IMR-90 (cell line): ENCODE measurements at regions not wholly inside any gene's neighbourhood (a gene's known extent, or its start where the extent isn't known, plus 50 kb on each side); places are given as distances from the start of the nearest gene placed in this dataset.

Experiments
- CEBPB ChIP-seq: IDR thresholded peaks from 2 replicates; pipeline ENCODE4 v1.6.1; 2012; ENCODE audit warnings: low read depth, low read length, improper control_type of control experiment
- CHD1 ChIP-seq: IDR thresholded peaks from 2 replicates; pipeline ENCODE4 v1.6.1; 2012; ENCODE audit warnings: low read depth, low read length, improper control_type of control experiment
- ELK1 ChIP-seq: fragments of 150-350 bp; IDR thresholded peaks from 2 replicates; pipeline ENCODE4 v1.6.1; 2016; ENCODE audit warnings: low read depth, mild to moderate bottlenecking, low read length, moderate library complexity, borderline replicate concordance
- FOS ChIP-seq: fragments of 150-350 bp; IDR thresholded peaks from 2 replicates; pipeline ENCODE4 v1.6.1; 2016; ENCODE audit warnings: low read depth, low read length
- MAFK ChIP-seq: IDR thresholded peaks from 2 replicates; pipeline ENCODE4 v1.6.1; 2012; ENCODE audit warnings: low read depth, low read length, improper control_type of control experiment
- MAZ ChIP-seq: IDR thresholded peaks from 2 replicates; pipeline ENCODE4 v1.6.1; 2012; ENCODE audit warnings: low read depth, mild to moderate bottlenecking, low read length, improper control_type of control experiment, moderate library complexity, borderline replicate concordance
- NFE2L2 ChIP-seq: fragments of 150-350 bp; IDR thresholded peaks from 2 replicates; pipeline ENCODE4 v1.6.1; 2016; ENCODE audit warnings: low read depth, mild to moderate bottlenecking, low read length
- POLR2A ChIP-seq: IDR thresholded peaks from 2 replicates; pipeline ENCODE4 v1.6.1; 2012; ENCODE audit warnings: mild to moderate bottlenecking, low read depth, low read length
- RCOR1 ChIP-seq: IDR thresholded peaks from 2 replicates; pipeline ENCODE4 v1.6.1; 2012; ENCODE audit warnings: mild to moderate bottlenecking, low read length, improper control_type of control experiment; ENCODE audit not compliant: insufficient replicate concordance
- SMC3 ChIP-seq: fragments of 150-350 bp; IDR thresholded peaks from 2 replicates; pipeline ENCODE4 v1.6.1; 2016; ENCODE audit warnings: low read depth, mild to moderate bottlenecking, antibody characterized with exemption, low read length, moderate library complexity
- TF ChIP-seq, protein P1 (sequence below): conservative IDR thresholded peaks from 2 replicates; pipeline ENCODE4 v1.5.1; 2012; ENCODE audit warnings: mild to moderate bottlenecking, low read depth, low read length, improper control_type of control experiment
- TF ChIP-seq, protein P2 (sequence below): fragments of 150-350 bp; IDR thresholded peaks from 2 replicates; pipeline ENCODE4 v1.6.1; 2017; ENCODE audit warnings: mild to moderate bottlenecking, antibody characterized with exemption, low read length, low read depth

GRCh38 chr7:57819491-57819981 is 369.6 kb downstream of the ZNF716 start:
- TF ChIP-seq, protein P1, sequence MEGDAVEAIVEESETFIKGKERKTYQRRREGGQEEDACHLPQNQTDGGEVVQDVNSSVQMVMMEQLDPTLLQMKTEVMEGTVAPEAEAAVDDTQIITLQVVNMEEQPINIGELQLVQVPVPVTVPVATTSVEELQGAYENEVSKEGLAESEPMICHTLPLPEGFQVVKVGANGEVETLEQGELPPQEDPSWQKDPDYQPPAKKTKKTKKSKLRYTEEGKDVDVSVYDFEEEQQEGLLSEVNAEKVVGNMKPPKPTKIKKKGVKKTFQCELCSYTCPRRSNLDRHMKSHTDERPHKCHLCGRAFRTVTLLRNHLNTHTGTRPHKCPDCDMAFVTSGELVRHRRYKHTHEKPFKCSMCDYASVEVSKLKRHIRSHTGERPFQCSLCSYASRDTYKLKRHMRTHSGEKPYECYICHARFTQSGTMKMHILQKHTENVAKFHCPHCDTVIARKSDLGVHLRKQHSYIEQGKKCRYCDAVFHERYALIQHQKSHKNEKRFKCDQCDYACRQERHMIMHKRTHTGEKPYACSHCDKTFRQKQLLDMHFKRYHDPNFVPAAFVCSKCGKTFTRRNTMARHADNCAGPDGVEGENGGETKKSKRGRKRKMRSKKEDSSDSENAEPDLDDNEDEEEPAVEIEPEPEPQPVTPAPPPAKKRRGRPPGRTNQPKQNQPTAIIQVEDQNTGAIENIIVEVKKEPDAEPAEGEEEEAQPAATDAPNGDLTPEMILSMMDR, result no peak
- TF ChIP-seq FOS (no peak), ELK1 (no peak), CHD1 (no peak), CEBPB (no peak), POLR2A (no peak), MAFK (no peak), NFE2L2 (no peak), MAZ (no peak), RCOR1 (no peak), SMC3 (no peak)
- TF ChIP-seq, protein P2, sequence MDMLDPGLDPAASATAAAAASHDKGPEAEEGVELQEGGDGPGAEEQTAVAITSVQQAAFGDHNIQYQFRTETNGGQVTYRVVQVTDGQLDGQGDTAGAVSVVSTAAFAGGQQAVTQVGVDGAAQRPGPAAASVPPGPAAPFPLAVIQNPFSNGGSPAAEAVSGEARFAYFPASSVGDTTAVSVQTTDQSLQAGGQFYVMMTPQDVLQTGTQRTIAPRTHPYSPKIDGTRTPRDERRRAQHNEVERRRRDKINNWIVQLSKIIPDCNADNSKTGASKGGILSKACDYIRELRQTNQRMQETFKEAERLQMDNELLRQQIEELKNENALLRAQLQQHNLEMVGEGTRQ, result no peak
